NCI-H345 (cell line): ENCODE measurements at regions not wholly inside any gene's neighbourhood (a gene's known extent, or its start where the extent isn't known, plus 50 kb on each side); places are given as distances from the start of the nearest gene placed in this dataset.

Experiments used
- DNase-seq: peaks from one replicate; lab custom pipeline; 2025; lab: John Stamatoyannopoulos, UW

DNA sequence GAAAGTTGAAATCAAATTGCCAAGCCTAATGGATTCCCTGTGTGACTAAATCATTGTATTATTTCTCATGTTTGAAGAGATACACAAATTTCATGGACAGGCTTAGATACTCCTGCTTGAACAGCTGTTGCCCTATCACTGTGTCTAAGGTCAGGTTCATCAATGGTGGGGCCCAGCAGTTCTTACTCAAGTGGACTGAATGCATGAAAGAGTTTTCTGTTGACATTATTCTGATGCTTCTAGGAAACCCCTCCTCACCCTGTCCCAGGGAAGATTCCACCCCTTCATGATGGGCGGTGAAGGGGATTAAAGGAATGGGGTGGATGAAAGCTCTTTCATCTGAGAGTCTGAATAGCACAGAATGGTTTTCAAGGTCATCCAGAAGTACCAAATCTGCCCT is 148.8 kb downstream of the INO80D start:
- no peak for DNase-seq

DNA sequence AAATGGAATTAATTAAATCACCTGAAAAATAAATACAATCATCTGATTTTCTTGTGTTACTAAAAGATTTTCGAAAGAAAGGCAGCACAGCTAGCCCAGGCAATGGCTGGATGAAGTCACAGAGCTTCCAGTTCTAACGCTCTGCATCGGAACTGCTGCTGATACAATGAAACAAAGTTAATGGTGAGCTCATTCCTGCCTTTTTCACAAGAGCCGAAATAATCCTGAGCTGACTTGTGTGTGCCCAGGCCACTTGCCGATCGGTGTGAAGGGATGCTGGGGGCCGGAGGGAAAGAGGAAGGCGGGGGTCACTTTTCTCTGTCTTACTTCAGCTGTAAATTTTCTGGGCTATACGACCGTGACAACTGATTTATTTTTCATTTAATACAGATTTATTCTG is 149.5 kb downstream of the INO80D start:
- DNase-seq, result no peak

DNA sequence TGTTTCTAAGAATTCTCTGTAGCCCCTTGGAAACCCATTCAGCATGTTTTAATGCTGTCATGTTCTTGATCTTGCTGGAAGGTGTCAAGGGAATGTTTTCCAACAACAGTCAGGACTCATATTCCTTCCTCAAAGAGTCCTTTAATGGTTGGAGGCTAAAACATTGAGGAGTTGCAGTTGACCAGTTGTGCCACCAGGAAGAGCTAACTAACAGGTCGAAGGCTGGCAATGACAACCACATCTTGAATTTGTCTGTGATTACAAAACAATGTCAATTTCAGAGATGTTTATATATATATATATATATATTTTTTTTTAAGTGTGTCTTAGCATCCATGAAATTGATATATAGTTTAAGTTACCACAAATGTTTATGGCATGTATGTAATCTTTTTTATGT is 151.5 kb downstream of the INO80D start:
- DNase-seq, result no peak

DNA sequence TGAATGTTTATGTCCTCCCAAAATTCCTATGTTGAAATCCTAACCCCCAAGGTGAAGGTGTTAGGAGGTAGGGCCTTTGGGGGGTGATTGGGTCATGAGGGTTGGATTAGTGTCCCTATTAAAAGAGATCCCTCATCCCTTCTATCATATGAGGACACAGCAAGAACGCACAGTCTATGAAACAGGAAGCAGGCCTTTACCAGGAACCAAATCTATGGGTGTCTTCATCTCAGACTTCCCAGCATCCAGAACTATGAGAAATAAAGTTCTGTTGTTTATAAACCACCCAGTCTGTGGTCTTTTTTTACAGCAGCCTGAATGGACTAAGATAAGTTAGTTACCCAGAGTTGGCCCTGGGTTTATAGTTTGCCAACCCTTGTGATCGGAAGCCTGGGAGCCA is 153.1 kb downstream of the INO80D start:
- no peak for DNase-seq

DNA sequence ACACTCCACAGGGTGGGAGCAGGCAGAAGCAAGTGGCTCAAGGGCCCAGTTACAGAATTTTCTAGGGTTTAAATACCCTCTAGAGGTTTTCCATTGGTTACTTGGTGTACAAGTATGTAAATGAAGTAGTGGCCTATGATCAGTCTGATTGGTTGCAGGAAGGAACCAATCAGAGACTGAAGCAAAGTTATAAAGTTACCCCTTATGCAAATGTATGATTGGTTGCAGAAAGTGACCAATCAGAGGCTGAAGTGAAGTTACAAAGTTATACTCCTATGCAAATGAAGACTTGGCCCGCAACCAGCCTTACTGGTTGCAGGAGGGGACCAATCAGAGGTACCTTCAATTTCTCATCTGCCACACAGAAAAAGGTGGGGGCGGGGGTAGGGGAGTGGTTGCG is 154.6 kb downstream of the INO80D start:
- no peak for DNase-seq

DNA sequence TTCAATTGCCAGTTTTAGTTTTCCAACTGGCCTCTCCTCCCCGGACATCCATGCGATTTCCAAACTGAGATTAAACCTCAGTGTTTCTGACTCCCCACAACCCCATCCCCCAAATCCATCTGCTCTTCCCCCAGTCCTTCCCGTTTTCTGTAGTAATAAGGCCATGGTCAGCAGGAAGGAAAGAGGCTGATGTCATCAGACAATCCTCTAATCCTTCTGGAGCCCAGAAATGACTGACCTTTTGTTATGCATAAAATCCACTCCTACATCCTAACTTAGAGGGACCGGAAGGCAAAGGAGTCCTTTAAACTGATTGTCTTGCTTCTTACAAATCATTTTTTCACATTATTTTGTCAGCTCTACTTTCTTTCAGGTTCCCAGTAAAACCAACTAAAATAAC is 155.8 kb downstream of the INO80D start:
- no peak for DNase-seq

DNA sequence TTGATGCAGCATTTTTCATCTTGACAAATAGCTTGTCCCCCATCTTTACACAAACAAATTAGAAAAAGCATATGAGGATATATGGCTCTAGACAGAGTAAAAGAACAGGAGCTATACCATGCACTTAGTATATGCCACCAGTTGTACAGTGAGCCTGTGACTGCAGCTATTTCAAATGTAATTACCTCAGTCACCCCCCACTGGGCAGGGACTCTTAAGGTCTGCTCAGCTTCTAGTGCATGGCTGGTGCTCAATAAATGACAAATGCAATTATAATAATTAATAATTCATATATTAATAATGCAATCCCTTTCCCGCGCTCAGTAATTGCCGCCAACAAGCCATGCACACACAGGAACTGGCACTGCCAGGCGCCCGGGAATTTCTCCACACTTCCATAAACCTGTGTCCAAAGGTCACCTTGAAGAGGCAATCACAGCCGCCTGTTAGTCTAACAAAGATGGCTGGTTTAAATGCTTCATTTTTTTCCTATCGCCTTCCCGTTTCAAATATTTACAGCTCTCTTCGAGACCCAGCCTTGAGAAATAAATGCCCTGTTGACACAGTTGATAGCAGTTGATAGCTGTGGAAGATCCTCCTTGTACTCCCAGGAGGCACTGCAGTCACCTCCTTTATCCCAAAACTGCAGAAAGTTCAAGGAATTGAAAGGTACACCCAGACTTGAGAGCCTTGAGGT is 156.6 kb downstream of the INO80D start:
- DNase-seq, result no peak

DNA sequence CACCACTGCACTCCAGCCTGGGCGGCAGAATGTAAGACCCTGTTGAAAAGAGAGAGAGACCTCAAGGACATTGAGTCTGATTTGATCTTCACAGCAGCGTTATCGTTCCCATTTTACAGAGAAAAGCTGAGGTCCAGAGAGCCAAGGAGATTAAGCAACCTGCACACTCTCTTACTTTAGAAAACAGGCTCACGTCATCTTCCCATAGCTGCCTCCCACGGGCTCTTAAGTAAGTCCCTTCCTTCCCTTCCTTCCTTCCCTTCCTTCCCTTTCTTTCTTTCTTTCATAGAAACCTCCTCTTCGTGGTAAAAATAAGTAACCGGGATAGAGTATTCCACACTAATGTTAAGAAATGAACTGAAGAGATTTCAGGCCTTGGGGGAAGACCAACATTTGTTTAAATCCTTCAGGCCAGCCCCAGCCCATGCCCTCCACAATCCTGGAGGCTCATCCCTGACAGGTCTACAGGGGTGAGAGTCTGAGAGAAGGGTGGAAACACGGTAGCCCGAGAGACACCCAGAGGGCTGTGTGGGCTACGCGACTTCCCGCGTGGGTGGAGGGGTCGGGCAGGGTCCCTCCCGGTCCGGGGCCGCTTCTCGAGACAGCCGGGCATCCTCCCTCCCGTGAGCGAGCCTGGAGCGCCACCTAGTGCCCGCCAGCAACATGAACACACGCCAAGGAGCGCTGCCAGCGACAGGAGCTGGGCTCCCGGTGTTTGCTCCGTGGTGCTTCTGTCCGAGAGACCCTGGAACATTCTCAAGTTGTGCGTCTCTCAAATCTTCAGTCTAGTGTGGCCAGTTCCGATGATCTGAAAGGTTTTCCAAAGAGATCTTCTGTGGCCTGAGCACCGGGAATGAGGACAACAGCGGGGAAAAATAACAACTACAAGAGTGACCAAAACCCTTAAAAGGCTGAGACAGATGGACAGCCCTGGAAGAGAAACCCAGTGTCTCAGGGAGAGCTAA is 160.3 kb downstream of the INO80D start:
- DNase-seq, result peak; percentile 77

DNA sequence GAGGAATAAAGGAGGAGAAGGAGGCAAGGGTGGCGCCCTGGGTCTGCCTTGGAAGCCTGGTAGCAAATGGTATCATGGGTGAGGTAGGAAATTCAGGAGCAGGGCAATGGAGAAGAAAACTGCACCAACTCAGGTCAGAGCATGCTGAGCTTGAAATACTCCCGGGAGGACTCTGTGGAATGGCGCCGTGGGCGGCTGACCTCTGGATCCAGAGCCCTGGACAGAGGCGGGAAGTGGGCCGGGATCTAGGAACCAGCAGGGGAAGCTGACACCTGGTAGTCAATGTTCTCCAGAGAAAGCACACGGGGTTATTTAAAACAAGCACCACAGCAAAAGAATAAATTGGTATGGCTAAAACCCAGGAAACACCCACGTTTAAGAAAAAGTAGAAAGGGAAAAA is 161.3 kb downstream of the INO80D start:
- no peak for DNase-seq

DNA sequence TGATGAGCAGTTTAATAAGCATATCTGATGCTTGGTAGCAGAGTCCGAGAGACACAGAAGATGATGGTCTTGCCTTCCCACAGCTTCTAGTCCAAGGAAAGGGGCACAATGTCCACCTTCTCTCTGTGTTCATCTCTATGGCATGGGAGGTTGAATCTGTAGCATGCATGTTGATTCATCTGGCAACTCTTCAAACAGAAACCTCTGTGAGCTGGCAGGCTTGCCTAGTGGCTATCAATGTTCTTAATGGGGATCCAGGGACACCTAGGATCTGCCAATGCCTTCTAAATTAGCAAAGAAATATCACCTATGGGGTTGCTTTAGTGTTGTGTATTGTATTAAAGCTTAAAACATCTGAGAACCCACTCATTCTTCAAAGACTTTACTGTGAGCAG is 170.8 kb downstream of the INO80D start:
- peak; percentile 21 for DNase-seq

DNA sequence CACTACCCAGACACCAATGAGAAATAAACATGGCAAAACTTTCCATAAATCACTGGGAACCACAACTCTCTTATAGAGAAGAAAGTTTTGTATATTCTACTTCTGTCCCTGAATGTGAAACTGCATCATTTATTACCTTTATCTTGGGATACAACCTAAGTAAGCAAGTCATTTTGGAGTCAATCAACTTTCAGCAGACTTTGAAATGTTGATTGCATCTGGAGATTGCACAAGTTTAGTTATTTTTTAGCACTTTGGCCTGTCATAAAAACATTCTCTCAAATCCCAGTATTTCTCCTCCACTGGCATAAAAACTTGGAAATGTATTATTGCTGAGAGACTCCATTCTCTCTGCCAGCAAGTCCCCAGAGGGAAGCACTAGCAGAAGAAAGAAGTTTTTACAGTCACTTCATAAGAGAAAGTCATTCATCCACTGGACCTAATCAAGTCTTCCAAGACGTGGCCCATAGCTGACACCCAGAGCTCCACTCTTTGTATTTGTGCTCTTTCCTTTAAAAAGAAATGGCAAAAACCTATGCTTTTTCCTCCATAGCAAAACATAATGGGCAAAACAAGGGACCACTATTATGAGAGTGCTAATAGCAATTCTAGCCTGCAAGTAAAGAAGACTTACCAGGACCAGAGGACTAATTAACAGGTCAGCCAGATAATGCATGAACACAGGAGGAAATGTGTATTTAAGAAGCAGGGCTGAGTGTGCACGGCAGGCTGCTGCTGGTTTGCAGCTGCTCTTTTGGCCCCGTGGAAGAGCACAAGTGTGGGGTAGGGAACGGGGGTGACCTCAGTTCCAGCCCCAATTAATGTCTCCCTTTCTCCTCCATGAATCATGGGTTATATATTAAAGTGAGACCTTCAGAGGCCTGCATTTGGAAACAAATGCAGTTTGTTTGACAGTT is 171.5 kb downstream of the INO80D start:
- no peak for DNase-seq

DNA sequence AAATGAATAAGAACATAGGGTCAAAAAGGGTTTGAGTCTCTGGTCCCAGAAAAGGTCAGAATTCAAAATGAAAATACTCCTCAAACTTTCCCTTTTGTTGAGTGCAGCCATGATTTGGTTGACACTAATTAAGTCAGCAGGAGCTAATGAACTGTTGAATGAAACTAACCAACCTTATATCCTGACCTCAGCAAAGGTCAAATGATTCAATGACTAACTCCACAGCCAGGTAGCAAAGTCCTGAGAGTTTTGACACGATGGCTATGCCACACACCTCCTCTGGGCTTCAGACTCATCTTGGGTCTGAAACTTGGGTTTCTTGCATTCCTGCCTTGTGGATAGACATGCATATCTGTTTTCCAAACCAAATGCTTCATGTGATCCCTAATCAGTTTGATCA is 172.3 kb downstream of the INO80D start:
- no peak for DNase-seq

DNA sequence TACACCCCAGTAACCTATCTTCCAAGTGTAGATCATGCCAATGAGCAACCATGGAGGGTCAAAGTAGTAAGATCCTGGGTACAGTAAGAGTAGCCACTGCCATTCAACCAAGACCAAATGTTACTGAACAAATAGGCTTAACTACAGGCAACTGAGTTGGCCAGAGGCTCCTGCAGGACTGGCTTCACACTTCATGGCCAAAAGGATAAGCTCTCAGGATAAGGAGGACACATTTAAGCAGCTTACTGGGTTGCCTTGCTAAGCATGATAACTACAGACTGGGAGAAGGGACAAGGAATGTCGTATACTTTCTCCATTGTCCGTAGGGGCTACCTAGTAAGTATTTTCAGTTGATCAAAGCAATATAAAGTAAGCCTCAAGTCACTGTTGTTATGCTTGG is 174.7 kb downstream of the INO80D start:
- DNase-seq, result no peak

DNA sequence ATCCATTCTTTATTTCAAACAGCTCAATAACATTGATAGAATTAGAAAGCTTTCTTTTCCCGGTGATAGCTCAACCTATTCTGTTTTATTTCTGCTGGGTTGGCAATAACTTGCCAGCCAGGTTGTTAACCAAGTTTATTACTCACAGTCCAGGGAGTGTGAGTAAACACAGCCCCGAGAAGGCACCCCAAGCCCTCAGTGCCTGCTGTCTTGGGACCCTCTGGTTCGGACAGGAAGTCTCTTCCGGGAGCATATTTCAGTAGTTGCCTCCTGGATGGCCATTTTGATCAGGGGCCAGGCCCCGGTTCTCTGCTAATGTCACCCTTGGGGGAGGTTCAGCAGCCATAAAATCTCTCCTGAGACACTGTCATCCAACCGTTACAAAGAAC is 176.8 kb downstream of the INO80D start:
- DNase-seq, result no peak

DNA sequence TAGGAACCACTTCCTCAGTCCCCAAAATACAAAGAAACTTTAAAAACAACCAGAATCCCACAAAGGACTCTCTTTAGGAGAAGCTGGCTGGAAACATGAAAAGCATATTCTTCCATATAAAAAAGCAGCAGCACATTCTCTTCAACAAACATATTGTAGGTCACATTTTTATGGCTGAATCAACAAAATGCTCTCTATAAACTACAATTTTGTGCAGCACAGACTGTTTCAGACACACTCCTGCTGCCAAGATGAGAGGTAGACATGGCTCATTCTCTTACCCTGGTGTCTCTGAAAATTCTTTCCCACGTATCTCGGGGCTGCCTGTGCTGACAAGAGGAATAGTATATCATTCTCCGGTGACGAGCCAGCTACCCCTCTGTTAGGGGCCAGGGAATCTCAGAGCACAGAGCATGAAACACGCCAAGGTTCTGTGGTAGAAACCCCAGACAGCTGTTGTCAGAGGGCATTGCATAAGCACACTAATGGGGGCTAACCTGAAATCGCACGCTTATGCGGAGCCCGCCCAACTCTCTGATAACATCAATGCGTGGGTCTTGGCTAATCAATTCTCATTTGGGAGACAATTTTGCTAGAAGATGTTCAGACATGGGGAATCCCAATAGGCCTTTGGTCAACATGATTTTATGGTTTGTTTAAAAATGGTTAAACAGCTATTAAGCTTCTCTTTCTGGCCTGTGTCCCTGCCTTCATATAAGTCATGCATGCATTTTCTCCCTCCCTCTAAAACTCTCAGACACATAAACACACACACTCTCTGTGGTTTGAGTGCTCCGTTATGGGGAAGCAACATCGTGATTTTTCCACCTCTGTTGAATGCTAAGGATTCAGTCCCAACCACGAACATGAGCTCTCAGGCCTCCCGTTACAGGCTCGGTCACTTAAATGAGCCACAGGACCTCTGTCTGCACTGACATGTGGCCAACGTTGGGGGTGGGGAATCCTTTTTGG is 177.5 kb downstream of the INO80D start:
- DNase-seq, result no peak

DNA sequence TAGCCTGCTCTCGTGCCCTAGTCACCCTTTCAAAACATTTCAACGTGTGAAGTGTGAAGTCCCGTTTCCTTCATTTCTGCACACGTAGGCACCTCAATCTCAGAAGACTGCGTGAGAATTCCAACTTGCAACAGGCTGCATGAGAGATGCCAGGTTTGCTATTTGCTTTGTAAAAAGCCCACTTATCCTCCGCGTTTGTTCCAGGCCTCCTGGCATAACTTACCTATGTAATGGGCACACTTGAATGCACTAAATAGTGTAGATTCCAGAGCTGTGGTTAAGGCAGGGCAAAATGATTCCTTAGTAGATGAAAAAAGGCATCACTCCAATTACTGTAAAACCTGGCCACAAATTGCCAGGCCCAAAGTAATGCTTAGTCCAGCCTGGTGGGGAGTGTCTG is 179.6 kb downstream of the INO80D start:
- no peak for DNase-seq

DNA sequence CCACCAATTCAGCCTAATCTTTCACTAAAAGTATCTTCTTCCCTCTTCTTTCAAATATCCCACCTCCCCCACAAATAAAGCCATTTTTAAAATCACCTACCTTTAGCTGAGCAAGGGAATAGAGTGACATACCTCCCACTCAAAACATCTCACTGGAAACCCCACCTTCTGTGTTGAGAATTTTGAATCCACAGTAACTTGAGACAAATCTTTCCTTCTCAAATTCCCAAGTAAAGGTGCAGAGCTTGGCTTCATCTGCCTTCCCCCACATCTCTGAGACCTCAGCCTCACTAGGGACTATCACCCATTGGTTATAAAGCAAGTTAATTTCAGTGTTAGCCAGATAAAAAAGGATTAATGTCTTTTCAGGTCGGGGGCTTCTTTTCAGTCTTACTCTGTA is 180.4 kb downstream of the INO80D start:
- no peak for DNase-seq

DNA sequence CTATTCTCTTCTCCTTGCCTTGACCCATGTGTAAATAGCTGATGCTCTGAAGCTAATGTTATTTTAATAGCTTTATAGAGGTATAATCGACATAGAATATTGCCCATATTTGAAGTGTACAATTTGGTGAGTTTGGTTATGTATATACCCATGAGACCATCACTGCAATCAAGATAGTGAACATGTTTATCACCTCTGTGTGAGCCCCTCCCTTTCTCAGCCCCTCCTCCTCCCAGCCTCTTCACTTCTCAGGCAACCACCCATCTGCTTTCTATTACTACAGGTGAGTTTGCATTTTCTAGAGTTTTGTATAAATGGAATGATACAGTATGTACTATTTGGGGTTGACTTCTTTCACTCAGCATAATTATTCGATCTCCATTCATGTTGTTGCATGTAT is 181.1 kb downstream of the INO80D start:
- no peak for DNase-seq

DNA sequence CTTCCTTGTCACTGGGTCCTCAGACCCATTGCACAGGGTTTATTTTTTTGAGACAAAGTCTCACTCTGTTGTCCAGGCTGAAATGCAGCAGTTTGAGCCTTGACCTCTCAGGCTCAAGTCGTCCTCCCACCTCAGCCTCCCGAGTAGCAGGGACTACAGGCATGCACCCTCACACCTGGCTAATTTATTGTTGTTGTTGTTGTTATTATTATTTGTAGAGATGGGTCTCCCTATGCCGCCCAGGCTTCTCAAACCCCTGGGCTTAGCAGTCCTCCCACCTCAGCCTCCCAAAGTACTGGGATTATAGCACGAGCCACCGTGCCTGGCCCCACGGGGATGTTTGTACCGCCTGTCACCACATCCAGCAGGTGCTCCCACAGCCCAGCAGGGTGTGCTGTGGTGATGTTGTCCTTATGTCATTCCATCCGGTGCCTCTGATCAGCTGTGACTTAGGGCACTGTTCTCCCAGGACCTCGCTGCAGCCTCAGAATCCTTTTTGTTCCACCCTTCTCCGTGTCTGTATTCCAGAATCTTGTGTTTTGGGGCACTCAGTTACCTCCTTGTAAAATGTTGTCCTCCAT is 182.3 kb downstream of the INO80D start:
- DNase-seq, result peak; percentile 17

DNA sequence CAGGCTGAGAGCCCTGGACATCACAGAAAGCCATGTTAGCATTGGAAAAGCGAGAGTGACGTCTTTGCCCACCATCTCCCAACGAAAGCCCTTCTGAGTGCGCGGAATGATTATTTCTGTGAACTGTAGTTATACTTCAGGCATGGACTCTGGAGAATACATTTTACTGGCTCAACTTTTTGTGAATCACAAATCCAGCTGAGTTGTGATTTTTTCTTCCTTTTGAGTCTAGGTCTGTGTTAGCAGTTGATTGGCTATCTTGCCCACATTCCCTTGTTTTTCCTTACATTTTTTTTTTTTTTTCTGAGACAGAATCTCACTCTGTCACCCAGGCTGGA is 183.1 kb downstream of the INO80D start:
- no peak for DNase-seq
